CD4-positive, alpha-beta T cell (primary cell): ENCODE measurements at regions not wholly inside any gene's neighbourhood (a gene's known extent, or its start where the extent isn't known, plus 50 kb on each side); places are given as distances from the start of the nearest gene placed in this dataset.

ENCODE experiments used
- ATAC-seq: fragments of 200-7000 bp; cut with Tn5 transposase; one replicate; pipeline ENCODE4 v1.10.0; 2022; ENCODE audit warnings: mild to moderate bottlenecking; ENCODE audit not compliant: poor library complexity
- CTCF ChIA-PET: fragments of 350-600 bp; sonication (Branson Sonifier 250); formaldehyde crosslinking; loops from one replicate; lab custom pipeline; 2021; ENCODE audit warnings: antibody characterized with exemption, inconsistent platforms; lab: Charles Lee
- POLR2A ChIA-PET: fragments of 350-600 bp; sonication (Branson Sonifier 250); formaldehyde crosslinking; loops from one replicate; lab custom pipeline; 2021; ENCODE audit warnings: antibody characterized with exemption, inconsistent platforms; lab: Charles Lee
- DNase-seq, 14 experiments: peaks; one replicate each; pipeline ENCODE4 v3.0.0-alpha.2; 2013 to 2020; ENCODE audit warnings: mixed read lengths in 2 of 14
- H3K27ac ChIP-seq, 2 donors: one replicate each; pipeline versions ENCODE4 v1.5.1 to v1.7.0; 2013; ENCODE audit warnings: low read length in 2 of 2, low read depth in 1 of 2, mild to moderate bottlenecking in 1 of 2
- H3K27me3 ChIP-seq, 2 experiments: 1 replicate in 1 of 2; 2 replicates in 1 of 2; pipeline versions ENCODE4 v1.6.1 to v1.7.0; 2013; ENCODE audit warnings: low read length in 2 of 2, control low read depth in 1 of 2, mild to moderate bottlenecking in 1 of 2, moderate library complexity in 1 of 2; ENCODE audit not compliant: insufficient read depth in 2 of 2, control insufficient read depth in 1 of 2
- H3K36me3 ChIP-seq: one replicate; pipeline ENCODE4 v1.6.1; 2013; ENCODE audit warnings: low read length, control low read depth; ENCODE audit not compliant: insufficient read depth
- H3K4me1 ChIP-seq: one replicate; pipeline ENCODE4 v1.6.1; 2013; ENCODE audit warnings: low read length, control low read depth; ENCODE audit not compliant: insufficient read depth
- H3K4me3 ChIP-seq: one replicate; pipeline ENCODE4 v1.5.1; 2013; ENCODE audit warnings: mild to moderate bottlenecking, low read length, moderate library complexity
- H3K9me3 ChIP-seq, 2 experiments: 1 replicate in 1 of 2; 2 replicates in 1 of 2; pipeline versions ENCODE4 v1.6.1 to v1.7.0; 2013; ENCODE audit warnings: low read length in 2 of 2, mild to moderate bottlenecking in 2 of 2, control low read depth in 1 of 2, moderate library complexity in 1 of 2; ENCODE audit not compliant: control insufficient read depth in 1 of 2, insufficient read depth in 1 of 2
- H3K27ac Mint-ChIP-seq: one replicate; pipeline ENCODE4 v1.8.0; 2020; ENCODE audit warnings: mixed read lengths
- H3K27me3 Mint-ChIP-seq: one replicate; pipeline ENCODE4 v1.8.0; 2021; ENCODE audit warnings: mixed read lengths
- H3K36me3 Mint-ChIP-seq: one replicate; pipeline ENCODE4 v1.8.0; 2021; ENCODE audit warnings: low read depth, mixed read lengths
- H3K4me1 Mint-ChIP-seq: one replicate; pipeline ENCODE4 v1.8.0; 2021; ENCODE audit warnings: low read depth, mixed read lengths
- H3K4me3 Mint-ChIP-seq: one replicate; pipeline ENCODE4 v1.8.0; 2020; ENCODE audit warnings: mild to moderate bottlenecking, mixed read lengths
- H3K9me3 Mint-ChIP-seq: one replicate; pipeline ENCODE4 v1.8.0; 2020; ENCODE audit warnings: mixed read lengths
- intact Hi-C, 2 experiments: fragments of 100-400 bp; cut with DNase I in 1 of 2; cut with micrococcal nuclease in 1 of 2; formaldehyde crosslinking; loops; one replicate each; pipeline versions ENCODE4 v1.15.1 to v1.9.0; 2023 to 2025; cut with DNase I, micrococcal nuclease
- TF ChIP-seq, protein P1 (sequence below): fragments of 200-600 bp; IDR thresholded peaks from one replicate; pipeline ENCODE4 v1.8.0; 2022; ENCODE audit warnings: antibody characterized with exemption, mild to moderate bottlenecking

DNA sequence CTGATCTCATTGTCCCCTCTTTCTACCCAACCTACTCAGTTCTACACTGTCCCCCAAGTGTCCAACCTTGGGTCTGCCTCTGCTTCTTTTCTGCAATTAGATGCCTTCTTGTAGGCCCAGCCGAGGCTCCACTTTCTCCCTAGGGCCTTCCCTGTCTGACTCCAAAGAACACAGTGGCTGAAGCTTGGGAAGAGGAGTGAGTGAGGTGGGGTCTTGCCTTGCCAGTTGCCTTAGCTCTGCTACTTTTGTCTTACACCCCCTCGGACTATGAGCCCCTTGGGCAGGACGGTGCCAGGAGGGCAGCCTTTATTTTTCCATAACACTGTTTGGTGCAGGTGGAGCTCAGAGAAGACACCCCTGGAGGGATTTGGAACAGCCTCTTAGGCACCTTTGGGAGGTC lies 345.1 kb downstream of the CYP26B1 start:
- ChIA-PET CTCF (no interaction called here), POLR2A (no interaction called here)
- no peaks in the 10 kb centered on the region for H3K27me3 ChIP-seq
- H3K36me3 ChIP-seq: no peaks in the 10 kb centered on the region
- no peak overlapping the region for H3K4me3 Mint-ChIP-seq
- H3K36me3 Mint-ChIP-seq: no peaks in the 10 kb centered on the region
- no peak overlapping the region for H3K27ac Mint-ChIP-seq
- H3K4me3 ChIP-seq: no peak overlapping the region
- H3K27me3 Mint-ChIP-seq: peaks cover 13% of the 10 kb centered on the region
- H3K27ac ChIP-seq: no peak overlapping the region
- H3K9me3 Mint-ChIP-seq: no peaks in the 10 kb centered on the region
- H3K9me3 ChIP-seq: no peaks in the 10 kb centered on the region
- ATAC-seq: no peak
- TF ChIP-seq, protein P1, sequence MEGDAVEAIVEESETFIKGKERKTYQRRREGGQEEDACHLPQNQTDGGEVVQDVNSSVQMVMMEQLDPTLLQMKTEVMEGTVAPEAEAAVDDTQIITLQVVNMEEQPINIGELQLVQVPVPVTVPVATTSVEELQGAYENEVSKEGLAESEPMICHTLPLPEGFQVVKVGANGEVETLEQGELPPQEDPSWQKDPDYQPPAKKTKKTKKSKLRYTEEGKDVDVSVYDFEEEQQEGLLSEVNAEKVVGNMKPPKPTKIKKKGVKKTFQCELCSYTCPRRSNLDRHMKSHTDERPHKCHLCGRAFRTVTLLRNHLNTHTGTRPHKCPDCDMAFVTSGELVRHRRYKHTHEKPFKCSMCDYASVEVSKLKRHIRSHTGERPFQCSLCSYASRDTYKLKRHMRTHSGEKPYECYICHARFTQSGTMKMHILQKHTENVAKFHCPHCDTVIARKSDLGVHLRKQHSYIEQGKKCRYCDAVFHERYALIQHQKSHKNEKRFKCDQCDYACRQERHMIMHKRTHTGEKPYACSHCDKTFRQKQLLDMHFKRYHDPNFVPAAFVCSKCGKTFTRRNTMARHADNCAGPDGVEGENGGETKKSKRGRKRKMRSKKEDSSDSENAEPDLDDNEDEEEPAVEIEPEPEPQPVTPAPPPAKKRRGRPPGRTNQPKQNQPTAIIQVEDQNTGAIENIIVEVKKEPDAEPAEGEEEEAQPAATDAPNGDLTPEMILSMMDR: no peak
- no peaks in the 10 kb centered on the region for H3K4me1 Mint-ChIP-seq
- no peaks in the 10 kb centered on the region for H3K4me1 ChIP-seq
- DNase-seq: peak in 1 of 14 experiments; percentile 5
- intact Hi-C loops: no loop called here

DNA sequence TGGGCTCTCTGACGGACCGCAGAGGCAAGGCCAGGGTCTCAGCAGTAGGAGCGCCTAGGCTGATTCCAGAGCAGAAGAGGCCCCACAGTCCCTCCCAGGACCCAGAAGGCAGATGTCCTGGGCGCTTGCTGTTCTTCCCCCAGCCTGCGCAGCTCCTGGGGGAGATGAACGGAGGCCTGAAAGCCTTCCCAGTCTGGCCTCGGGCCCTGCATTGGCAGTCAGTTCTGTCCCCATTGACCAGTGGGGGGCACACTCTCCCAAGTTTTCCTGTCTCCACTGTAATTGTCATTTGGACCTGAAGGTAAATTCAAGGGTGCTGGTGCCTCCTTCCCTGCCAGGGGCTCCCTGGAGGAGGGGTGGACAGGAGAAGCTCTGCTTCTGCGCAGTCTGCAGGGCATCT lies 345.7 kb downstream of the CYP26B1 start:
- H3K9me3 Mint-ChIP-seq: no peaks in the 10 kb centered on the region
- no peaks in the 10 kb centered on the region for H3K36me3 Mint-ChIP-seq
- H3K9me3 ChIP-seq: no peaks in the 10 kb centered on the region
- TF ChIP-seq, protein P1: no peak
- H3K27me3 ChIP-seq: no peaks in the 10 kb centered on the region
- no peaks in the 10 kb centered on the region for H3K4me1 ChIP-seq
- no peak for ATAC-seq
- H3K4me1 Mint-ChIP-seq: no peaks in the 10 kb centered on the region
- peaks cover 13% of the 10 kb centered on the region for H3K27me3 Mint-ChIP-seq
- ChIA-PET CTCF (no interaction called here), POLR2A (no interaction called here)
- no peak overlapping the region for H3K27ac Mint-ChIP-seq
- H3K36me3 ChIP-seq: no peaks in the 10 kb centered on the region
- peak in 1 of 14 experiments; percentile 10 for DNase-seq
- intact Hi-C loops: no loop called here
- no peak overlapping the region for H3K27ac ChIP-seq
- H3K4me3 Mint-ChIP-seq: no peak overlapping the region
- H3K4me3 ChIP-seq: no peak overlapping the region

DNA sequence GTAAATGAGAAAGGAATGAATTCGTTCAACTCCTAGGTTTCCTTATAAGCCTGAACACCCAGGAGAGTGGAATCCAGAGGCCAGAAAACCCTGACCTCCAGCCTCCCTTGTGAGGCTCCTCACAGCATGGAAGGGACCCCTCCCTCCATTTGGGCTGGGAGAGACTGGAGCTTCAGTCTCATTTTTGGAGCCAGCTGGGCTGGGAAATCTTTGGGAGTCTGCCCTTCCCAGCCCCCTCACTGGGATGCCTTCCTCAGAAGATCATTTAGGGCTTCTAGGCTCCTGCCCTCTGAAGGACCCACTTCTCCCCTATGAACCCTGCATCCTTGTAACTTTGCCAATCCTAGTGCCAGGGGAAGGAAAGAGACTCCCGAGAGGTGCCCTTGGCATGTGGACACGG lies 346.1 kb downstream of the CYP26B1 start:
- no peaks in the 10 kb centered on the region for H3K36me3 ChIP-seq
- H3K4me1 ChIP-seq: no peaks in the 10 kb centered on the region
- DNase-seq (no peak), ATAC-seq (no peak)
- H3K9me3 ChIP-seq: no peaks in the 10 kb centered on the region
- H3K27me3 ChIP-seq: no peaks in the 10 kb centered on the region
- no peaks in the 10 kb centered on the region for H3K4me1 Mint-ChIP-seq
- peaks cover 13% of the 10 kb centered on the region for H3K27me3 Mint-ChIP-seq
- TF ChIP-seq, protein P1: no peak
- H3K36me3 Mint-ChIP-seq: no peaks in the 10 kb centered on the region
- ChIA-PET POLR2A (no interaction called here), CTCF (no interaction called here)
- no peak overlapping the region for H3K27ac ChIP-seq
- no peak overlapping the region for H3K4me3 ChIP-seq
- no peaks in the 10 kb centered on the region for H3K9me3 Mint-ChIP-seq
- H3K4me3 Mint-ChIP-seq: no peak overlapping the region
- intact Hi-C loops: no loop called here
- no peak overlapping the region for H3K27ac Mint-ChIP-seq
